Epithelial cell of proximal tubule (primary cell): ENCODE measurements at regions not wholly inside any gene's neighbourhood (a gene's known extent, or its start where the extent isn't known, plus 50 kb on each side); places are given as distances from the start of the nearest gene placed in this dataset.

ENCODE experiments used
- DNase-seq: peaks from one replicate; pipeline ENCODE4 v3.0.0-alpha.2; 2011; ENCODE audit warnings: low read depth
- H3K4me3 ChIP-seq: 2 replicates; pipeline ENCODE4 v1.5.1; 2011; ENCODE audit warnings: low read depth, mild to moderate bottlenecking, low read length
- CTCF ChIP-seq: conservative IDR thresholded peaks from 2 replicates; pipeline ENCODE4 v1.5.1; 2012; ENCODE audit warnings: low read depth, mild to moderate bottlenecking, low read length

- DNase-seq, result no peak
- no peak overlapping the region for H3K4me3 ChIP-seq
- no peak for TF ChIP-seq CTCF
These were observed 592.7 kb downstream of the TLE1 start for GRCh38 chr9:81096625-81097024.

DNA sequence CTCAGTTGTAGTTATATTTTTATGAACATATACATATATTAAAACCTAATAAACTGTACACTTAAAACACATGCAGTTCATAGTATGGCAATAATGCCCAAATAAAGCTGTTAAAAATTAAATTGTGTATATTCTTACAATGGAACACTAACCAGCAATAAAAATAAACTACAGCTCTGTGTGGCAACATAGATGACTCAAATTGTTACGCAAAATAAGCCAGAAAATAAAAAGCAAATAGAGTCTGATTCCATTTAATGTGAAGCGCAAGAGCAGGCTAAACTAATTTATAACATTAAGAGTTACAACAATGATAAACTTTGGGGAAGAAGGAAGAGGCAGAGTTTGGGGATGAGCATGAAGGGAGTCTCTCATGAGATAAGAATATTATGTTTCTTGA, 597.3 kb downstream of the TLE1 start:
- no peak overlapping the region for H3K4me3 ChIP-seq
- DNase-seq, result no peak
- no peak for TF ChIP-seq CTCF

- no peak for TF ChIP-seq CTCF
- no peak for DNase-seq
- H3K4me3 ChIP-seq, result no peak overlapping the region
These were observed 601.0 kb downstream of the TLE1 start for GRCh38 chr9:81088341-81088740.

GRCh38 chr9:81086416-81086815, 602.9 kb downstream of the TLE1 start:
- TF ChIP-seq CTCF, result no peak
- no peak for DNase-seq
- H3K4me3 ChIP-seq, result no peak overlapping the region

DNA sequence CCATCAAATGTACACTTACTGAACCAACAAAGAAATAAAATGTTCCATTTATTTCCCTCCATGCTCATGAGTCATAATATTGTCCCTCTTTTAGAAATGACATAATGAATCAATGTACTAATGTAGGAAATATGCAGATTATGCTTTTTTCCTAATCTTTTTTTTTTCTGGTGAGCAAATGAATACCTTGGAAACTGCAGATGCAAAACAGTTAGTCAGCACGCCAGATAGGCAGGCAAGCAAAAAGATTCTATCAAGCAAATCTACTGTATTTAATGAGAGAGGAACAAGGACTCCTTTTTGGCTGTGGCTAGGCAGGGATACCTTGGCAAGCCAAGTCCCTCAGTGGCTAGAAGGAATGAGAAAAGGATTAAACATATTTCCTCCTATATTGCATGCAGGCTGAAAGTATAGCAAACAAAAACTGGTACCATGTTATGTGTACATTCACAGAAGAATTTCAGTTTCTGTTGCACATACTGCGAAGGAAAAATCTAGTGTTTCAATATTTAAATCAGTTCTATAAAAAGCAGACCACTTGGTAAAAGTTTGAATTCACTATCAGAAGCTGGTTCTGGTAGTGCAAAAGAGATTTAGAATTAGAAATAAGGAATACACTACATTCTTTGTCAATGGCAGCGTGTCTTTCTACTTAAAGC, 605.4 kb downstream of the TLE1 start:
- DNase-seq, result peak; percentile 47

GRCh38 chr9:81083067-81083466, 606.3 kb downstream of the TLE1 start:
- DNase-seq, result no peak
- H3K4me3 ChIP-seq, result no peak overlapping the region
- TF ChIP-seq CTCF, result peak; percentile 46

More for the DNA sequence above, 605.4 kb downstream of the TLE1 start:
- no peak overlapping the region for H3K4me3 ChIP-seq
- TF ChIP-seq CTCF, result no peak

GRCh38 chr9:81082221-81082620, 607.1 kb downstream of the TLE1 start:
- no peak for TF ChIP-seq CTCF
- H3K4me3 ChIP-seq, result no peak overlapping the region
- DNase-seq, result no peak
